IPS-NIHi7 (cell line): ENCODE measurements at regions not wholly inside any gene's neighbourhood (a gene's known extent, or its start where the extent isn't known, plus 50 kb on each side); places are given as distances from the start of the nearest gene placed in this dataset.
"Not testable (repeated sequence)": the region's sequence is repeated elsewhere in the genome, so short reads cannot be mapped to it uniquely, and the experiment has no call there.

ENCODE experiments used
- DNase-seq: peaks from one replicate; pipeline ENCODE4 v3.0.0; 2012; ENCODE audit warnings: mixed read lengths; ENCODE audit errors: extremely low spot score

- no peak for DNase-seq
Measured at GRCh38 chr5:1748271-1748670, 51.4 kb downstream of the MRPL36 start.

- no peak for DNase-seq
Measured at GRCh38 chr5:1747803-1748085, 51.9 kb downstream of the MRPL36 start.

- DNase-seq: no peak
Measured at GRCh38 chr5:1747079-1747802, 52.4 kb downstream of the MRPL36 start.

DNA sequence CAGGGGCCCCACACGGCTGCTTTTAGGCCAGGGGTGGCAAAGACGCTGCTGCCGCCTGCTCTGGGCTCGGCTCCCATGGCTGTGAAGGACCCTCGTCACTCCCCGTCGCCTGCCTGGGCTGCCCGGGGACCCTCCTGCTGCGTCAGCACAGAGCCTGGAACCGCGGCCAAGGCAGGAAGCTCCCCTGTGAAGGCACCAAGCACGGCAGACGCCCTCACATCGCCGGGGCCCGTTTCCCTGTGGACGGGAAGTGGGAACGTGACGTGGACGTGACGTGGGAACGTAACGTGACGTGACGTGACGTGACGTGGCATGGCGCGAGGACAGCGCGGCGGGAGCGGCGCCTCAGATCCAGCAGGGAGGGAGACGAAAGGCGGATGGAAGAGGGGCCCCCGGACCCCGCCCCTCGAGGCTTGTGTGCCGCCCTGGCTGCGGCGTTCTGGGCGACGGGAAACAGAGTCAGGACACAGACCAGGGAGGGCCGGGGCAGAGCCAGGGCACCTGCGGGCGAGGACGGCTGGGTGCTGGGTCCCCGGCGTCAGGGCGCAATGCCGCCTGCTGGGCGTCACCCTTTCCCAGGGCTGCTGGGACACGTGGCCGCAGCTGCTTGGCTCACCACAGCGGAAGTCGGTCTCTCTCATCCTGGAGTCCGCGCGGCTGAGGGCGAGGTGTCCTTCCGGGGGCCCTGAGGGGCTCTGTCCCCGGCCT lies 53.1 kb downstream of the MRPL36 start:
- no peak for DNase-seq

- no peak for DNase-seq
Measured at GRCh38 chr5:1745796-1746370, 53.8 kb downstream of the MRPL36 start.

GRCh38 chr5:1745123-1745795 lies 54.4 kb downstream of the MRPL36 start:
- DNase-seq: no peak

DNA sequence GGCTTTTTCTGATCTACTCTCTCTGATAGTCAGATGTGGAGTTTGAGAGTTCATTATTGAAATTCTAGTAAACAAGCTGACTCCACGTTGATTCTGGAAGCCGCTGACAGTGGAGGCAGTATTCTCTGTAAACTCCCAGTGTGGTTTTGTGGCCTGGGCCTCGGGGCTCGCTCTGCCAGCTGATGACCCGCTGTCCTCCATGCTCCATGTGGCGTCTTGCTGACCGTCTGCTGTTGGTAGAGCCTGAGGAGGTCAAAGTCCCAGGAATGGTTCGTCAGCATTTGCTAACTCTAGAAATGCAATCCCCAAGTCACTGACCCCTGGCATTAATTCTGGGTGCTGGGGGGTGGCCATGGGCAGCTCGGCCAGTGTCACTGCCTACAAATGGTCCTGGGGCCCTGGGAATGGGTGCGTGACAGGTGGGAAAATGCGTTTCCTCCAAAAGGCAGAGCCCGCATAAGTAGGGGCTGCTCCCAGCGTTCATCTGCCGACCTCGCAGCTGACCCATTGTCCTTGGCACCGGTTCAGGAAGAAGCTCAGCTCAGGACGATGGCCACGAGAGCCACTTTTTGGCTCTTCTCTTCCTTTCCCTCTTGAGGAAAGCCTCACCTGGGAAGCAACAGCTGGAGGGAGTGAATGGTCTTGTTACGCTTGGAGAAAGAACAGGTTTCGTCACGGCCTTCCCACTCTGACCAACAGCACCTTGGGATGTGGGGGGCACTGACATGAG lies 55.1 kb downstream of the MRPL36 start:
- DNase-seq: no peak

DNA sequence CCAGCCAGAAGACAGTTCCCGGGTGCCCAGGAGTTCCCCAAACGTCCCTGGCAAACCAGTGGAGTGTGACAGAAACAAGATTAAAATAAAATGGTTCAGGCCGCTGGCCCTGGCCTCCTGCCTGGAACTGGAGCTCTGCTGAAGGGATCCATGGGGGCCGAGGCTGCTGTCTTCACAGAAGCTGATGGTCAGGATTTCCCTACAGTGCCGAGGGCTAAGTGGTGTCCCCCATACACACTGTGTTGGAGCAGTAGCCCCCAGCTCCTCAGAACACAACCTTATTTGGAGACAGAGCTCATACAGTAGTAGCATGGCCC lies 55.9 kb downstream of the MRPL36 start:
- no peak for DNase-seq

DNA sequence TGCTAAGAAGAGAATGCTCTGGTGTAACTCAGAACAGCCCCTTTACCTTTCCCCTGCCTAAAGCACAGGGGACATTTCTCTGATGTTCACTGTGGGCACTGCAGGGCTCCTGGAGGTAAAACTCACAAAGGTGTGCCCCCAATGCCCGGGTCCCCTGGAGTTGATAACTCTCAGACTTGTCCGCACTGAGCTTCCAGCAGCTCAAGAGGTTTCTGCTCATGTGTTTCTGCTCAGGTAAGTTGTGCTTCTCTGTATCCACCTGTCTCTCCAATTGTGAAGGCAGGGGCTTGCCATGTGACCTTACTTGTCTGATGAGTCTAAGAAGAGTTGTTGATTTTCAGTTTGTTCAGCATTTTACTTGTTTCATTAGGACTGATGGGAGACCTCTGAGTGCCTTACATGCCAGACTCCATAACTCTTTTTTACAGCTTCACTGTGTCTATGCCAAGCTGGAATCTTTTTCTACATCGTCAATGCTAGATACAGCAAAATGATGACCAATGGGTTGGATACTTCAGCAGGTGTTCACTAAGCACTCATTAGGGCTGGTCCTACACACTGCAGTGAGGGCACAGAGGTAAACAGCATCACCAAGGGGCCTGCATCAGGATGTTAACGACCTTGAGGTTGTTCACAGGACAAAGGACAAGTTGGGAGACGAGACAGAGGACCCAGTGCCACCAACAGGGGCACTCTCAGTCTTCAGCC lies 56.4 kb downstream of the MRPL36 start:
- no peak for DNase-seq

DNA sequence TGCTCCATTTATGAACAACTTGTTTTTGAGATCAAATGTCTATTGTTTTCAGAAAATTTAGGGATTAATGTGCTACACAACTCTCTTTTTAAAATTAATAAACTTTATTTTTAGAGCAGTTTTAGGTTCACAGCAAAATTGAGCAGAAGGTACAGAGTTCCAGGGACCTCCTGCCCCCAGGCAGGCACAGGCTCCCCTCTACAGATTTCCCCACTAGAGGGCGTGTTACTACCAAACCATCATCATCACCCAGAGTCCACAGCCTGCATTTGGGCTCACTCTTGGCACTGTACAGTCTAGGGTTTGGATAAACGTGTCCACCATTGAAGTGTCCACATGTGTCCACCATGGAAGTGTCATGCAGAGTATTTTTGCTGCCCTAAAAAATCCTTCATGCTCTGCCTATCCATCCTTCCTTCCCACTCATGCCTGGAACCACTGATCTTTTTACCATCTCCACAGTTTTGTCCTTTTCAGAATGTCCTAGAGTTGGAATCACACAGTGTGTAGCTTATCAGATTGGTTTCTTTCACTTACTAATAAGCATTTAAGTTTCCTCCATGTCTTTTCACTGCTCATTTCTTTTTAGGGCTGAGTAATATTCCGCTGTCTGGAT lies 61.7 kb downstream of the MRPL36 start:
- peak; percentile 67 for DNase-seq

DNA sequence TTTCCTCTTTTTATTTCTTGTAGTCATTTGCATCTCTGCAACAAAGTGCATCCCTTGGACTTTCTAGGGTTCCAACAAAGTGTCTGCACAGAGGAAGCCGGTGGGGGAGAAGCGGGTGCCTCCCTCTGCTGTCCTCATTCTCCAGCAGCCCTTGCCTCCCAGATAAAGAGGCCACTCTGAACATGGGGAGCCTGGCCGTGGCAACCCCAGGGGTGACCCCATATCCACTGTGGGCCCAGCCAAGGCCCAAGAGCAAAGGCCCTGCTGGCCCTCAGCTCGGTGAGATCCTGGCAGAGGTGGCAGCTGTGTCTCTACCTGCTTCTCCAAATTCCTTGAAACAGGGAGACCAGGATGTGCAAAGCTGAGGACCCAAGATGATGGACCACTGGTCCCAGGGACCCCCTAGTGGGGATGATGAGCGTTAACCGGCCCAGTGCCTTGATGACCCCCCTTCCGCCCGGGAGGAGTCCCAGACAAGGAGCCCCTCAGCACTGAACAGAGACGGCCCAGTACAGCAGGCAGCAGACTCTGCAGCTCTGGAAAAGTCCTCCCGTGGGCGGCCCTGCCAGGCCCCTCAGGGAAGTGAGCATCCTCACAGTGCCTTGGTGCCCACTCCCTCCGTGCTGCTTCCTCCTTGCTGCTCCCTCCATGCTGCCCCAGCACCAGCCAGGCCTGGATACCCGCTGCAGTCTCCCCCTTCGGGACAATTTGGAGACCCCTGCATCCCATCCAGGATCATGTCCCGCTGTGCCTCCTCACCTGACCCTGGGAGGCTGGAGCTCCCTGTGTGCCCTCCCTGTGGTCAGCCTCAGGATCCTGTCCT lies 62.5 kb downstream of the MRPL36 start:
- DNase-seq: no peak

DNA sequence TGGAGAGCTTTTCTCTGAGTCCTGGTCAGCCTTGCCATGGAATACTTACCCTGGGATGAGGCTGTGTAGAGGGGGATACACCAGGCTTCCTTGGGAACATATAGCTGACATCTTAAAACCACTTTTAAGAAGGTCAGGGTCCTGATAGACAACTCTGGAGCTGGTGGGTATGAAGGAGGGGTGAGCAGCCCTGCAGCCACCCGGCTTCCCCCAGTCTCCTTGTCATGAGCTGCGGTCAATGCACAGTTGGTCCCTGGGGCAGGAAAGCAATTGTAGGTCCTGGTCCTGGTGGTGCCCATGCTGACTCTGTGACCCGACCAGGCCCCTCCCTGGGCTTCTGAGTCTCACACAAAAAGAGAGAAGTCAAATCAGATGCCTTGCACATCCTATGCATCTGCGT lies 63.6 kb downstream of the MRPL36 start:
- DNase-seq: no peak

DNA sequence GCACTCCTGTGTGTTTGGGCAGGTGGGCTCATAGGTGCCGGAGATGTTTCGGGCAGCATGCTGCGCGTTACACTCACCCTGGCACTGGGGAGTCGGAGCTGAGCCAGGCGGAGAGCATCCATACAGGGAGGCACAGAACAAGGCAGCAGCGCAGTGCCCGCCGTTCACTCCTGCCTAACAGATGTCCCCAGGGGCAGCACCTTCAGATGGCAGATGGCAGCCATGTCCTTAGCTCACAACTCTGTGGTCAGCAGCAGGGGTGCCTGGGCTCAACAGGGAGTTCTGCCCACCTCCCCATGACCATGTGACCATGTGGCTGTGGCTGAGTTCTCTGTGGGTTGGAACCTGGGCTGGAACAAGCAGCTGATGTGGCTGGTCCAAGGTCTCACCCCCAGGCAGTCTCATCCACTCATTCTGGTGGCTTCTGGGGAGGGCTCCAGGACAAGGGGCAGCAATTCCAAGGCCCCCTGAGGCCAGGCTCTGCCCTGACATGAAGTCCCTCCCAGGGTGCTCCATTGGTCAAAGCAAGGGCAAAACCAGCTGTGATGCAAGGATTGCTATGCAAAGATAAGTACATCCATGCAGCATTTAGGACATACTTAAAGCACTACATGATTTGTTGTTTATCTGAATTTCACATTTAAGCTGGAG lies 64.2 kb downstream of the MRPL36 start:
- DNase-seq: no peak

DNA sequence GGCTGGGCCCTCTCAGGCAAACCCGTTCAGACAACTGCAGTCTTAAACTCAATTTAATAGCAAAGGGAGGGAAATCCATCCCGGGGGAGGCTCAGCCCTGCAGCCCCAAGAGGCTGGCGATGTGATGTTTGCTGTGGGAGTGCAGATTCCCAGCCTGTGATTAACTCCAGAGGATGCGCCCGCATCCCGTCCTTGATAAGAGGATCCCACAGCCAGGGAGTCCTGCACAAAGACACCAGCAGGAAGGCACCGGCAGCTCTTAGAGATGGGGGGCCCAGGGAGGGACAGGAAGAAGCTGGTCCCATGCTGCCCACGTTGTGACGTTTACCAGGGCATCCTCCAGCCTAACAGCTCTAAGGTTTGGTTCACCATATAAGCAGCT lies 64.7 kb downstream of the MRPL36 start:
- DNase-seq: no peak

DNA sequence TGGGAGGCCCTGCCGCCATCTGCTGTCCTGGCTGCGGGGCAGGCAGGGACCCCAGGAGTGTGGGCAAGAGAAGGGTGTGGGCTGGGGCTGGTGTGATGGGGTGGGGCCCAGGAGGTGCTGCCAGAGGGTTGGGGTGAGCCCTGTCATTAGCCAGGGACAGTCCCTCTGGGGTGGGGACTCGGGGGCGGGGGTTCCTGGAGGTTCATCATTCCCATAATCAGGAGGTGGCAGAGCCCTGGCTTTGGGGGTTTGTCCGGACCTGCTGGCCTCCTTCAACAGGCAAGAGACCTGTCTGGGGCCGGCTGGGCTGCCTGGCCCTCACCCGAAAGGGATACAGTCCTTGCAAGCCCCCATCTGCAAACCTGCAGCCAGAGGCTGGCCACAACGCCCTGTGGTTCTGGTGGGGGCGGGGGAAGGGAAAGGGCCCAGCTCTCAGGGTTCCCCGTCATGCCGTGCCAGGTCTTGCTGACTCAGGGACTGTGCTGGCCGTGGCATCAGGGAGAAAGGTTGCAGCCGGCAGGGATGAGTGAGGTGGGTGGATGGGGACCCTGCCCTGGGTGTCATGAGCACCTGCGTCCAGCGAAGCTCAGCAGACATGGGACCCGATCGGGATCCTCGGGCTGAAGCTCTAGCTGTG lies 65.2 kb downstream of the MRPL36 start:
- no peak for DNase-seq

DNA sequence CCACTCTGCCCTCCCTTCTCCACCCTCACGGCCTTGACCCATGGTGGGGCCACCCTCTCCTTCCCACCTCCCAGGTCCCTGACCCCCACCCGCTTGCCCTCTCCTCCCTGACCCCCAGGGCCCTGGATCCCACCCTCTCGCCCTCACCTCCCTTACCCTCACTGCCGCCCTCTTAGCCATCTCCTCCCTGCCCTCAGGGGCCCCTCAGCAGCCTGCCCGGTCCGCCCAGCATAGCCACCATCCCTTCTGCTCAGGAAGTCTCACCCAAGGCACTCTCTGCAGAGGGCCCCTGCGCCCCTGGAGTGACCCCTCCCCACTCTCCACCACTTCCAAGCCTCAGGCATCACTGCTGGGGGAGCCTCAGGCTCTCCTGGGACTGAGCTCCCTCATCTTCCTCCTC lies 66.3 kb downstream of the MRPL36 start:
- no peak for DNase-seq

- DNase-seq: no peak
Measured at GRCh38 chr5:1732945-1733344, 66.7 kb downstream of the MRPL36 start.

DNA sequence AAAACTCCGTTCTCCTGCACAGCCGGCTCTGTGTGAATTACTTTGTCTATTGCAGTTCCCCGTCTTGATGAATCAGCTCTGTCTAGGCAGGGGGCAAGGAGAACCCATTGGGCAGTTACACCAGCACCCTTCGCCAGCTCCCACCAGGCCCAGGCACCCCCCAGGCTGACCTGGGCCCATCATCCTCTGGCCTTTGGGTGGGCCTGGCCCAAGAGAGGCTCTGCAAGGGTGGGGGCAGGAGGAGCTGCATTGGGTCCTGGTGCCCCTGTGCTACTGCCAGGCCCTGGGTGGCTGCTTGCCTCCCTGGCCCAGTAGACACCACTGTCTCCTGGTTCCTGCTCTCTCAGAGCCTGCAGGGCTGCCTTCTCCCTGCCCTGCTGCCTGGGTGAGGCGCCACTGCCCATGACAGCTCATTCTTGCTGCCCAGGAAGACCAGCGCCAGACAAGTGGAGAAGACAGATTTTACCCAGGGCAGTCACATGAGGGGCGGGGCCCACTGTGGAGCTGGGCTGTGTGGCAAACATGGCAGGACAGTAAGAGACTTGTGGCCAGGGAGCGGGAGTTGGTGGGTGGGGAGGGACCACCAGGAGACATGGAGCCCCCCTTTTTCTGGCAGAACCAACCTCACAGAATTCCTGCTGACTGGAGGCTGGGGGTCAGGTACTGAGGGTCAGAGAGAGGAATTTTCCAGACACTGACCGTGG lies 67.2 kb downstream of the MRPL36 start:
- no peak for DNase-seq

GRCh38 chr5:1731855-1732237 lies 67.8 kb downstream of the MRPL36 start:
- not testable (repeated sequence) for DNase-seq
